GM19351 (cell line): ENCODE measurements at regions not wholly inside any gene's neighbourhood (a gene's known extent, or its start where the extent isn't known, plus 50 kb on each side); places are given as distances from the start of the nearest gene placed in this dataset.

Source experiments
- ATAC-seq: cut with Tn5 transposase; IDR thresholded peaks from one replicate; pipeline ENCODE4 v1.9.1; 2021; ENCODE audit warnings: mild to moderate bottlenecking, moderate library complexity; ENCODE audit not compliant: unreplicated experiment

DNA sequence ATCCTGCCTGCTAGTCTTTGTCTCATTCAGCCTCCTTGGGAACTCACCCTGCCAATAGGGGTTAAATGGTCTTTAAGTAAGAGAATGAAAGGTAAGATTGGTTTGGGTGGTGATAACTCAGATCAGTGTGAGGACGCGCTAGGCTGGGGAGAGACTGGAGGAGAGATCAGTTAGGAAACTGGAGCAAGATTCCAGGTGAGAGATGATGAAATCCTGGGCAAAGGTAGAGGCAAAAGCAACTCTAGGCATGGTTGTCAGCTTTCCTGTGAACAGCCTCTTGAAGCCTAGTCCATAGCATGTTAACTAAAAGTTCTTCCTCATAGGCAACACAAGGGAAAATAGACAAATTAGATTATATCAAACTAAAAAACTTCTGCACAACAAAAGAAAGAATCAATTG is 145.2 kb upstream of the ANKRD28 start:
- ATAC-seq, result no peak

GRCh38 chr3:15948388-15948787 is 150.6 kb upstream of the ANKRD28 start:
- no peak for ATAC-seq

- ATAC-seq, result no peak
Measured at GRCh38 chr3:15952543-15953175, 154.9 kb upstream of the ANKRD28 start.

- peak; percentile 51 for ATAC-seq
Measured at GRCh38 chr3:15953841-15954240, 156.1 kb upstream of the ANKRD28 start.

GRCh38 chr3:15955968-15956367 is 158.2 kb upstream of the ANKRD28 start:
- no peak for ATAC-seq

- ATAC-seq, result no peak
Measured at GRCh38 chr3:15958692-15959433, 161.1 kb upstream of the ANKRD28 start.

DNA sequence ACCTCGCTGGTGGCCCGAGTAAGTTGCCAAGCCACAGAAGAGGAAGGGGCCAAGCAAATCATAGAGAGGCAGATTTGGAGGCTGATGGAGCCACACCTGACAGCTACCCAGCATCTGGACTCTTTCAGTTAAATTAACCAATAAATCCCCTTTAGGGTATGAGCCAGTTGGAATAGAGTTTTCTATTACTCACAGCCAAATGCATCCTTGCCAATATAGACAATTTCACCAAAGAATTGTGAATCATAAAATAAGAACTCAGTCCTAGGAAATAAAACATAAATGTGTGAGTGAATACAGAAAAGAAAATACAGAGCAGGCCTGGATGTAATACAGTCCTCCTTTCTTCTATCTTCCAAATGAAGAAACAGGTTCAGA is 161.6 kb upstream of the ANKRD28 start:
- no peak for ATAC-seq

- ATAC-seq, result no peak
Measured at GRCh38 chr3:15964605-15965442, 167.0 kb upstream of the ANKRD28 start.

DNA sequence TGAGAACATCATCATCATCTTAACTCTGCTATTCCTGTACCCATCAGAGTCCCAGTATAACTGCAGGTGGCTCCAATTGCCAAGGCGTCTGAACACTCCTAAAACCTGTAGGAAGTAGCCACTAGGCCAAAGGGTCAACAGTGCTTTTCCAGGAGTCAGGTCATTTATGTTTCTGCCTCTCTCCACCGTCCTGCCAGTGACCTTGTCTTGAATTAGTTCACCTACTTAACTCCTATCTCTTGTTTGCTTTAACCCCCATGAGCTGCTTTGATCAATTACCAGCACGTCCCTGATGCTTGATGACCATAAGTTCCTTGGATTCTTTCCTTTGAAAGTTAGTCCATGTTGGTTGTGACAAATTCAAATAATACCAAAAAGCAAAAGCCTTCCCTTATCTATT is 169.8 kb upstream of the ANKRD28 start:
- ATAC-seq, result no peak

- ATAC-seq, result no peak
Measured at GRCh38 chr3:15969874-15970640, 172.3 kb upstream of the ANKRD28 start.

- ATAC-seq, result no peak
Measured at GRCh38 chr3:15973414-15973813, 175.6 kb upstream of the ANKRD28 start.

- ATAC-seq, result no peak
Measured at GRCh38 chr3:15973940-15974339, 176.2 kb upstream of the ANKRD28 start.

DNA sequence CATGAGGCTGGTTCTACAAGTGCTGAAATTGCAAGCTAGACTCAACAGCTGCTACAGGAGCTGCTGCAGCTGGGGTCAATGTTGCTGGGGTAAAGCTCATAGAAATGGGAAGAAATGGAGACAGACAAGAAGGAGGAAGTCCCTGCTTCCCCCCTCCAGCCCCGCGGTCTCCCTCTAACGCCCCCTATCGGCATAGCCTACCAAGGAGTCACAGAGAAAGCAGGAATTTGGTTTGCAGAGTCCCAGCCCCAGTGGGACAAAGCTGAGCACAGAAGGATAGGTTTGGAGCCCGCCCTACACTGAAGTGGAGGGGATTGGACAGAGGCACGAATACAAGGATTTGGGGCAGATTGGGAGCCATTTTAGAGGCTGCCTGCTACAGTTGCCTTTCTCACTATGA is 176.9 kb upstream of the ANKRD28 start:
- ATAC-seq, result no peak

GRCh38 chr3:15976524-15976923 is 178.7 kb upstream of the ANKRD28 start:
- ATAC-seq, result no peak

DNA sequence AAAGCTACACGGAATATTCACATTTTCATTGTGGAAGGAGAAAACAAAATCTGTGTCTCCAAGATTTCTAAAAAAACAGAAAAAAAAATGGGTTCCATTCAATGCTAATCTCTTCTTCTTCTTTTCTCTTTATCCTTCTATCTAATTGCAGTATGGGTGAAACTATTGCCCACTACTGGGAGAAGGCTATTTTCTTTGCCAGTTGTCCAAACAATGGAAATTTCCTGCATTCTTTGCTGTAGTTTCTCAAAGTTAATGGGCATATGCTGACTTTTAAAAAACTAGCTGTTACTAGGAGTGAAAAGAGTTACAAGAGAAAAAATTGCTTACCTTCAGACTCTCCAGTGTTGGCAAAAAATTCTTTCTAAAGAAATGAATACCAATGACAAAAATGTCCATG is 179.3 kb upstream of the ANKRD28 start:
- no peak for ATAC-seq

GRCh38 chr3:15977598-15978232 is 179.9 kb upstream of the ANKRD28 start:
- ATAC-seq, result no peak

GRCh38 chr3:15978801-15979200 is 181.0 kb upstream of the ANKRD28 start:
- ATAC-seq, result no peak

DNA sequence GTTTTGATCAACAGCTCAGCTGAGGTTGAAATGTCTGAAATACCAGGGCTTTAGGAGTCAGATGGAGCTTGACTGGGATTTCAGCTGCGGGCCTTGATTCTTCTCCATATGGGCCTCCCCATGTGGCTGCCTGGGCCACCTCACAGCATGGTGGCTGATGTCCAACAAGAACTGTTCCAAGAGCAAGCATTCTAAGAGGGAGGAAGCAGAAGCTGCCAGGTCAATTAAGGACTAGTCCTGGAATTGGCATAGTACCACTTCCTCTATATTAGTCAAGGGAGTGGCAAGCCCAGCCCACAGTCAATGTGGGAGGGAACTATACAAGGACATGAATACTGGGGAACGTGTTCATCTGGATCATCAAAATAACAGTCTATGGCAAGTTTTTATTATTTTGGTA is 181.7 kb upstream of the ANKRD28 start:
- no peak for ATAC-seq

DNA sequence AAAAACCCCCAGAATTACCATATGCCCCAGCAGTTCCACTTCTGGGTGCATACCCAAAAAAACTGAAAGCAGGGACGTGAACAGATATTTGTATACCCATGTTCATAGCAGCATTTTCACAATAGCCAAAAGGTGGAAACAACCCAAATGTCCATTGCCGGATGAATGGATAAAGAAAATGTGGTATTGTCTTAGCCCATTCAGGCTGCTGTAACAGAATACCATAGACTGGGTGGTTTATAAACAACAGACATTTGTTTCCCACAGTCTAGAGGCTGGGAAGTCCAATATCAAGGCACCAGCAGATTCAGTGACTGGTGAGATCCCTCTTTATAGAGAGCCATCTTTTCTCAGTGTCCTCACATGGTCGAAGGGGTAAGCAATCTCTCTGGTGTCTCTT is 182.1 kb upstream of the ANKRD28 start:
- no peak for ATAC-seq

GRCh38 chr3:15982243-15982642 is 184.5 kb upstream of the ANKRD28 start:
- ATAC-seq, result no peak
